ENCODE measurements at regions not wholly inside any gene's neighbourhood (a gene's known extent, or its start where the extent isn't known, plus 50 kb on each side); places are given as distances from the start of the nearest gene placed in this dataset.

DNA sequence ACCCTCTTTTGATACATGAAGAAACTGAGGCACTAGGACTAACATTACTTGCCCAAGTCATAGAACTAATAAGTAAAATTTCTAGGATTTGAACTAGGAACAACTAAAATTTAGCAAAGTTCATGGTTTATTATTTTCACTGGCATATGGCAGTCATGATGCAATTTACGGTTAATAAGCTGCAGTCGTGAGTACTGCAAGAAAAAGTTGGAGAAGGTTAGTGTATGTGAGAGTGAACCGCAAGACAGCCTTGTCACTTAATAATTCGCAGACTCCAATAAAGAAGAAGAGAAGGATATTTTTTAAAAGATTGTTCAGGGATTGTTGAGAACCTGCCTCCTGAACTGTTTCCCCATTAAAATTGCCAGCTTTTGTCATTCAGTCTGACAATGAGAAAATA is 663.4 kb upstream of the TENM4 start:
- Mint-ChIP-seq H3K27ac (no peak overlapping the region), H3K4me3 (no peak overlapping the region), H3K4me1 (ENCODE audit: low read depth) (no peaks in the 10 kb centered on the region), H3K36me3 (ENCODE audit: low read depth) (no peaks in the 10 kb centered on the region), H3K27me3 (no peaks in the 10 kb centered on the region), H3K9me3 (peaks cover 2% of the 10 kb centered on the region)
- POLR2A ChIA-PET = no interaction called here
- TF ChIP-seq, protein P1, sequence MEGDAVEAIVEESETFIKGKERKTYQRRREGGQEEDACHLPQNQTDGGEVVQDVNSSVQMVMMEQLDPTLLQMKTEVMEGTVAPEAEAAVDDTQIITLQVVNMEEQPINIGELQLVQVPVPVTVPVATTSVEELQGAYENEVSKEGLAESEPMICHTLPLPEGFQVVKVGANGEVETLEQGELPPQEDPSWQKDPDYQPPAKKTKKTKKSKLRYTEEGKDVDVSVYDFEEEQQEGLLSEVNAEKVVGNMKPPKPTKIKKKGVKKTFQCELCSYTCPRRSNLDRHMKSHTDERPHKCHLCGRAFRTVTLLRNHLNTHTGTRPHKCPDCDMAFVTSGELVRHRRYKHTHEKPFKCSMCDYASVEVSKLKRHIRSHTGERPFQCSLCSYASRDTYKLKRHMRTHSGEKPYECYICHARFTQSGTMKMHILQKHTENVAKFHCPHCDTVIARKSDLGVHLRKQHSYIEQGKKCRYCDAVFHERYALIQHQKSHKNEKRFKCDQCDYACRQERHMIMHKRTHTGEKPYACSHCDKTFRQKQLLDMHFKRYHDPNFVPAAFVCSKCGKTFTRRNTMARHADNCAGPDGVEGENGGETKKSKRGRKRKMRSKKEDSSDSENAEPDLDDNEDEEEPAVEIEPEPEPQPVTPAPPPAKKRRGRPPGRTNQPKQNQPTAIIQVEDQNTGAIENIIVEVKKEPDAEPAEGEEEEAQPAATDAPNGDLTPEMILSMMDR (IDR thresholded peaks at IDR 0.05) = no peak
- CTCF ChIA-PET = no interaction called here
- intact Hi-C loops (cut with micrococcal nuclease) = no loop called here
- ATAC-seq = no peak
- DNase-seq = no peak

DNA sequence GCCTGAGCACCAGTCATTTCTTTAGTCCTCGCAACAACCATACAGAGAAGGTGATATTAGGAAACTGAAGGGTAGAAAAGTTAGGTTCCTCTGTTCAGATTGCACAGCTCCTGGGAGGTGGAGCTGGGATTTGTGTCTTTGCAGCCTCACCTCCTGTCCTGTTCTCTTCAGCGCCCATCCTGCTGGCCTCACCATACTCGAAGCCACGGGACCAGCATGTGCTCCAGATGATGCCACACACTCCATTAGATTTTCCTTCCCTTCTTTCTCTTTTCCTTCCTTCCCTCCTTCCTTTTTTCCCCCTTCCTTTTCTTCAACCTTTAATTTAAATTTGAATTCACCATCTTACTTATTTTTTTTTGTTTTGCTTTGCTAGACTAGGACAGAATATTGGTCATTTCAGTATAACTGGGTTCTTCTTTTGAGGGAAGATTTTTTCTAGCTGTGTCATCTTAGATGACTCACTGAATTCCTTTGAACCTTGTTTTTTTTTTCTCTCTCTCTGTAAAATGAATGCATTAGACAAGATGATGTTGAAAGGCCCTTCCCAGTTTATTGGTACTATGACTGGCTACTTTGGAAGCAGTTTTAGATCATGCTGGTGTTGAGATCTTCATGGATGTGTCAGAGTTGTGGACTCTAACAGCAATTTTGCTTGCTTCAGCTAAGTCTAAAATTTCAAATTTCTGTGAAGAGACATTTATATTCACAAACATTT is 662.5 kb upstream of the TENM4 start:
- TF ChIP-seq, protein P1 (IDR thresholded peaks at IDR 0.05) = no peak
- Mint-ChIP-seq H3K4me1 (ENCODE audit: low read depth) (no peaks in the 10 kb centered on the region), H3K9me3 (peaks cover 2% of the 10 kb centered on the region), H3K4me3 (no peak overlapping the region), H3K27ac (no peak overlapping the region), H3K27me3 (no peaks in the 10 kb centered on the region), H3K36me3 (ENCODE audit: low read depth) (no peaks in the 10 kb centered on the region)
- POLR2A ChIA-PET = no interaction called here
- CTCF ChIA-PET = no interaction called here
- intact Hi-C loops (cut with micrococcal nuclease) = no loop called here
- ATAC-seq = no peak
- no peak for DNase-seq

DNA sequence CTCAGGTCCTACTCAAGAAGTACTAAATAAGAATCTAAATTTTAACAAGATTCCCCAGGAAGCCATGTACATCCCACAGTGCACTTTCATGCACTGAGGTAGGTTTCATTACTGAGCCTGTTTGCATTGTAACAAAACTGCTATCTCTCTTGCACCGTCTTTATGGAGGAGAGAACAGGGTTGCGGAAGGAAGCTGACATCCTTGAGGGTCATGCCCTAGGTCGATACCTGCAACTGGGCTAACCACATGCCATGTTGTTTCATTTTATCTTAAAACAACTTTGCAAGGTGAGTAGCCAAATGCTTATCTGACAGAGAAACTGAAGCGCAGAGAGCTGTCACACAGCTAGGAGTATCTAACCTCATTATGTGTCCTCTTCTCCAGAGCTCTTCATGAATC is 656.3 kb upstream of the TENM4 start:
- intact Hi-C loops (cut with micrococcal nuclease) = no loop called here
- no peaks in the 10 kb centered on the region for H3K4me1 Mint-ChIP-seq (ENCODE audit: low read depth)
- ATAC-seq (no peak), DNase-seq (no peak)
- ChIA-PET POLR2A (no interaction called here), CTCF (no interaction called here)
- H3K27me3 Mint-ChIP-seq = no peaks in the 10 kb centered on the region
- H3K27ac Mint-ChIP-seq = no peak overlapping the region
- H3K36me3 Mint-ChIP-seq (ENCODE audit: low read depth) = no peaks in the 10 kb centered on the region
- H3K9me3 Mint-ChIP-seq = no peaks in the 10 kb centered on the region
- H3K4me3 Mint-ChIP-seq = no peak overlapping the region
- TF ChIP-seq, protein P1 (IDR thresholded peaks at IDR 0.05) = no peak

DNA sequence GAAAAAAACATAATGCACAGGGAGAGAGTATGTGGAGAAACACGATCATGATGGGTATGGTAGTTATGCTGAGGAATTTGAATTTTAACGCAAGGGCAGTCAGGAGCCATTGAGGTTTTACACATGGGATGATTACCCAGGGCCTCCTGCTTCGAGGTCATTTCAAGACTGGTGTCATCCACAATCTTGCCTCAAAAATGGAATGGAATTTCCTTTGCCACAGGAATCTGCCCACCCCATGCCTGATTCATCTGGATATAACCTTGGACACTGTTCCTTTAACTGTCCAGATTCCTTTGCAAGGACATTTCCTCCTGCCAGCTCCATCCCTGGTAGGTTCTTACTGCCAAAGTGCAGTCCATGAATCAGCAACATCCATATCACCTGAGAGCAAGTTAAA is 655.9 kb upstream of the TENM4 start:
- Mint-ChIP-seq H3K4me3 (no peak overlapping the region), H3K4me1 (ENCODE audit: low read depth) (no peaks in the 10 kb centered on the region), H3K9me3 (no peaks in the 10 kb centered on the region), H3K27me3 (no peaks in the 10 kb centered on the region), H3K27ac (no peak overlapping the region), H3K36me3 (ENCODE audit: low read depth) (no peaks in the 10 kb centered on the region)
- DNase-seq (no peak), ATAC-seq (no peak)
- CTCF ChIA-PET = no interaction called here
- TF ChIP-seq, protein P1 (IDR thresholded peaks at IDR 0.05) = no peak
- intact Hi-C loops (cut with micrococcal nuclease) = no loop called here
- POLR2A ChIA-PET = no interaction called here

DNA sequence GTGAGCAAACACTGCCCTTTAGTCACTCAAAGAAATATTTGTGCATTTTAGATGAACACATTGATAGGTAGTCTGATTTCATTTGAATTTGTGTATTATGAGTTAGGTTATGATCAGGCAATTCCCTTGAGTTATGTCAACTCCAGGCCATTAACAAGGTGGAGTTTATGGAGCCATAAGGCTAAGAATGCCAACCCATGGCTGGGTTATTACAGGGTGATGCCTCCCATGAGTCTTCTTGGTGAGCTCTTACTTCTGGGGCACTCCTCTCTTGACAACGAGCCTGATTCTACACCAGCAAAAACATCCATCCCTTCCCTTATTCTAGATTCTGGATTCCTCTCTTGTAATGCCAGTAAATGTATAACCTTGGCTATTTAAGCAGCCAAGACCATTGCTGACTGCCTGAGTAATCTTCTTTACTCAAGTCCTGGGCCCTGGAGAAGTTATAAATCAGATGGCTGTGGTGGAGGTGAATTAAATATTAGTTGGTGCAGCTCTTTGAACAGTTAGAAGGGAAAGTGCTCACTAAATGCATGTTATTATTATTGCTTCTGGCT is 645.7 kb upstream of the TENM4 start:
- no peak overlapping the region for H3K27ac Mint-ChIP-seq
- H3K4me3 Mint-ChIP-seq = no peak overlapping the region
- intact Hi-C loops (cut with micrococcal nuclease) = no loop called here
- ChIA-PET POLR2A (no interaction called here), CTCF (no interaction called here)
- H3K4me1 Mint-ChIP-seq (ENCODE audit: low read depth) = no peaks in the 10 kb centered on the region
- H3K9me3 Mint-ChIP-seq = peaks cover 1% of the 10 kb centered on the region
- TF ChIP-seq, protein P1 (IDR thresholded peaks at IDR 0.05) = no peak
- H3K36me3 Mint-ChIP-seq (ENCODE audit: low read depth) = no peaks in the 10 kb centered on the region
- DNase-seq (no peak), ATAC-seq (no peak)
- no peaks in the 10 kb centered on the region for H3K27me3 Mint-ChIP-seq
